ENCODE measurements at regions not wholly inside any gene's neighbourhood (a gene's known extent, or its start where the extent isn't known, plus 50 kb on each side); places are given as distances from the start of the nearest gene placed in this dataset.
"Not testable (repeated sequence)": the region's sequence is repeated elsewhere in the genome, so short reads cannot be mapped to it uniquely, and the experiment has no call there.

- TF ChIP-seq CTCF (conservative IDR thresholded peaks at IDR 0.05; ENCODE audit: low read depth, low read length); CHD1 (IDR thresholded peaks at IDR 0.05; ENCODE audit: low read depth, low read length); CEBPB (IDR thresholded peaks at IDR 0.05; ENCODE audit: low read depth, low read length); USF2 (IDR thresholded peaks at IDR 0.05; ENCODE audit: low read depth, low read length); FOS (IDR thresholded peaks at IDR 0.05; ENCODE audit: low read depth, low read length): not testable (repeated sequence)
Observed at GRCh38 chr15:20148679-20149078, 392.9 kb downstream of the GOLGA6L6 start.
